NB4 (cell line): ENCODE measurements at regions not wholly inside any gene's neighbourhood (a gene's known extent, or its start where the extent isn't known, plus 50 kb on each side); places are given as distances from the start of the nearest gene placed in this dataset.

ENCODE experiments used
- DNase-seq: peaks from one replicate; pipeline ENCODE4 v3.0.0; 2010; ENCODE audit warnings: low read depth
- H3K4me3 ChIP-seq: one replicate; pipeline ENCODE4 v1.5.1; 2011; ENCODE audit warnings: mild to moderate bottlenecking, low read depth, low read length, moderate library complexity
- CTCF ChIP-seq: IDR thresholded peaks from one replicate; pipeline ENCODE4 v1.5.1; 2012; ENCODE audit warnings: low read depth, low read length
- MAX ChIP-seq: IDR thresholded peaks from 2 replicates; pipeline ENCODE4 v1.6.1; 2011; ENCODE audit warnings: low read depth, low read length
- MYC ChIP-seq: IDR thresholded peaks from 2 replicates; pipeline ENCODE4 v1.6.1; 2011; ENCODE audit warnings: low read depth, low read length
- POLR2A ChIP-seq: IDR thresholded peaks from 2 replicates; pipeline ENCODE4 v1.6.1; 2011; ENCODE audit warnings: mild to moderate bottlenecking; ENCODE audit not compliant: insufficient read length; ENCODE audit errors: extremely low read depth

- no peak for DNase-seq
- TF ChIP-seq MAX: no peak
- TF ChIP-seq POLR2A: no peak
- no peak for TF ChIP-seq CTCF
- TF ChIP-seq MYC: no peak
- H3K4me3 ChIP-seq: no peak overlapping the region
Measured at GRCh38 chr5:113917997-113918396, 404.5 kb downstream of the YTHDC2 start.

GRCh38 chr5:113922343-113922742 is 408.8 kb downstream of the YTHDC2 start:
- no peak for DNase-seq
- H3K4me3 ChIP-seq: no peak overlapping the region
- TF ChIP-seq CTCF: no peak
- TF ChIP-seq MAX: no peak
- TF ChIP-seq POLR2A: no peak
- TF ChIP-seq MYC: no peak

- TF ChIP-seq CTCF (no peak), POLR2A (no peak), MYC (no peak), MAX (no peak)
- no peak for DNase-seq
- no peak overlapping the region for H3K4me3 ChIP-seq
Measured at GRCh38 chr5:113935453-113935852, 422.0 kb downstream of the YTHDC2 start.

- no peak for TF ChIP-seq CTCF
- TF ChIP-seq POLR2A: no peak
- TF ChIP-seq MYC: no peak
- TF ChIP-seq MAX: no peak
- DNase-seq: no peak
- H3K4me3 ChIP-seq: no peak overlapping the region
Measured at GRCh38 chr5:113937301-113937700, 423.8 kb downstream of the YTHDC2 start.

GRCh38 chr5:113939988-113940387 is 421.9 kb upstream of the KCNN2 start:
- no peak overlapping the region for H3K4me3 ChIP-seq
- no peak for DNase-seq
- no peak for TF ChIP-seq MYC
- no peak for TF ChIP-seq CTCF
- no peak for TF ChIP-seq POLR2A
- TF ChIP-seq MAX: no peak

GRCh38 chr5:113950186-113950585 is 411.7 kb upstream of the KCNN2 start:
- DNase-seq: no peak
- H3K4me3 ChIP-seq: no peak overlapping the region

More at GRCh38 chr5:113950186-113950585, 411.7 kb upstream of the KCNN2 start:
- no peak for TF ChIP-seq POLR2A
- no peak for TF ChIP-seq CTCF
- no peak for TF ChIP-seq MYC
- TF ChIP-seq MAX: no peak
